ENCODE measurements at regions not wholly inside any gene's neighbourhood (a gene's known extent, or its start where the extent isn't known, plus 50 kb on each side); places are given as distances from the start of the nearest gene placed in this dataset.
A peak's percentile ranks its signal among the peaks of the same experiment; 100 is the strongest.

- TF ChIP-seq CTCF (IDR thresholded peaks at IDR 0.05; ENCODE audit: insufficient read depth, low read length, poor library complexity, severe bottlenecking) (no peak), EZH2phosphoT487 (conservative IDR thresholded peaks at IDR 0.05; ENCODE audit: low read length) (no peak)
- H3K4me3 ChIP-seq (ENCODE audit: insufficient read depth, low read length, poor library complexity, severe bottlenecking) = no peak overlapping the region
- peak overlapping the region; percentile 81 for H2AFZ ChIP-seq (ENCODE audit: low read depth, low read length, severe bottlenecking)
- no peaks in the 10 kb centered on the region for H3K9me3 ChIP-seq (ENCODE audit: insufficient read depth, low read length)
- no peaks in the 10 kb centered on the region for H3F3A ChIP-seq (ENCODE audit: insufficient read depth)
- H3K9me2 ChIP-seq (replicated peaks; ENCODE audit: insufficient read depth, low read length) = no peaks in the 10 kb centered on the region
- H3K36me3 ChIP-seq (ENCODE audit: low read length) = no peaks in the 10 kb centered on the region
- no peaks in the 10 kb centered on the region for H3K27me3 ChIP-seq (ENCODE audit: low read length)
- H3K79me2 ChIP-seq (ENCODE audit: insufficient read depth, low read length) = no peaks in the 10 kb centered on the region
- no peak overlapping the region for H3K27ac ChIP-seq (ENCODE audit: low read depth, low read length)
- no peak overlapping the region for H3K4me2 ChIP-seq (ENCODE audit: low read depth, low read length, poor library complexity, severe bottlenecking)
- H4K20me1 ChIP-seq (ENCODE audit: low read depth, low read length) = no peaks in the 10 kb centered on the region
- H3K9ac ChIP-seq (ENCODE audit: low read length) = no peak overlapping the region
Observed at GRCh38 chr13:64798422-64798821, 2431.7 kb downstream of the PCDH9 start.

- no peak overlapping the region for H3K4me3 ChIP-seq (ENCODE audit: insufficient read depth, low read length, poor library complexity, severe bottlenecking)
- no peaks in the 10 kb centered on the region for H3K9me3 ChIP-seq (ENCODE audit: insufficient read depth, low read length)
- H2AFZ ChIP-seq (ENCODE audit: low read depth, low read length, severe bottlenecking) = no peak overlapping the region
- H3F3A ChIP-seq (ENCODE audit: insufficient read depth) = no peaks in the 10 kb centered on the region
- no peak for TF ChIP-seq CTCF (IDR thresholded peaks at IDR 0.05; ENCODE audit: insufficient read depth, low read length, poor library complexity, severe bottlenecking)
- no peak for TF ChIP-seq EZH2phosphoT487 (conservative IDR thresholded peaks at IDR 0.05; ENCODE audit: low read length)
- no peaks in the 10 kb centered on the region for H3K36me3 ChIP-seq (ENCODE audit: low read length)
- no peak overlapping the region for H3K9ac ChIP-seq (ENCODE audit: low read length)
- no peaks in the 10 kb centered on the region for H3K27me3 ChIP-seq (ENCODE audit: low read length)
- H3K27ac ChIP-seq (ENCODE audit: low read depth, low read length) = no peak overlapping the region
- H3K79me2 ChIP-seq (ENCODE audit: insufficient read depth, low read length) = no peaks in the 10 kb centered on the region
- H3K9me2 ChIP-seq (replicated peaks; ENCODE audit: insufficient read depth, low read length) = no peaks in the 10 kb centered on the region
- no peak overlapping the region for H3K4me2 ChIP-seq (ENCODE audit: low read depth, low read length, poor library complexity, severe bottlenecking)
- H4K20me1 ChIP-seq (ENCODE audit: low read depth, low read length) = no peaks in the 10 kb centered on the region
Observed at GRCh38 chr13:64793592-64793991, 2436.5 kb downstream of the PCDH9 start.

GRCh38 chr13:64793131-64793530 lies 2437.0 kb downstream of the PCDH9 start:
- no peaks in the 10 kb centered on the region for H3F3A ChIP-seq (ENCODE audit: insufficient read depth)
- no peaks in the 10 kb centered on the region for H3K9me2 ChIP-seq (replicated peaks; ENCODE audit: insufficient read depth, low read length)
- H3K79me2 ChIP-seq (ENCODE audit: insufficient read depth, low read length) = no peaks in the 10 kb centered on the region
- H3K9me3 ChIP-seq (ENCODE audit: insufficient read depth, low read length) = no peaks in the 10 kb centered on the region
- no peaks in the 10 kb centered on the region for H3K36me3 ChIP-seq (ENCODE audit: low read length)
- no peak overlapping the region for H3K4me3 ChIP-seq (ENCODE audit: insufficient read depth, low read length, poor library complexity, severe bottlenecking)
- TF ChIP-seq EZH2phosphoT487 (conservative IDR thresholded peaks at IDR 0.05; ENCODE audit: low read length) (no peak), CTCF (IDR thresholded peaks at IDR 0.05; ENCODE audit: insufficient read depth, low read length, poor library complexity, severe bottlenecking) (no peak)
- no peaks in the 10 kb centered on the region for H3K27me3 ChIP-seq (ENCODE audit: low read length)
- no peak overlapping the region for H3K27ac ChIP-seq (ENCODE audit: low read depth, low read length)
- H4K20me1 ChIP-seq (ENCODE audit: low read depth, low read length) = no peaks in the 10 kb centered on the region
- no peak overlapping the region for H3K4me2 ChIP-seq (ENCODE audit: low read depth, low read length, poor library complexity, severe bottlenecking)
- H3K9ac ChIP-seq (ENCODE audit: low read length) = no peak overlapping the region
- H2AFZ ChIP-seq (ENCODE audit: low read depth, low read length, severe bottlenecking) = no peak overlapping the region

All from SU-DHL-6 (cell line).